ENCODE measurements at regions not wholly inside any gene's neighbourhood (a gene's known extent, or its start where the extent isn't known, plus 50 kb on each side); places are given as distances from the start of the nearest gene placed in this dataset.
"Not testable (repeated sequence)": the region's sequence is repeated elsewhere in the genome, so short reads cannot be mapped to it uniquely, and the experiment has no call there.

GRCh38 chr1:168826269-168826668 lies 97.3 kb upstream of the DPT start:
- no peak for DNase-seq (ENCODE audit: low spot score)

DNA sequence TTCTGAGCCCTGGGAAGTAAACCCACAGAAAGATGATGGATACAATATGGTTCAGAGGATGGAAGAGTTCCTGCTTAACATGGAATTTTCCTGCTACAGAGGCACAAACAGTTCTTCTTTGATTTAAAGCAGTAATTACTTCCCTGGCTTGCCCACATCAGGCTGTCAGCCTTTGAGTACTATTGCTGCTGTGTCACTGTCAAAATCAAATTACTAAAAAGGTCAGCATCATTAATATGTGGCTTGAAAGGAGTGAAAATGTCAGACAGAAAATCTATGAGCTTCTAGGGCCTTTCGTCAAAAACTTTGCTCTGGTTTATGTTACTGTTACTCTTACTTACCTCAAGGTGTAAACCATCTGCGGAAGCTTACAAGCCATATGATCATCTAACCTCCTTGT lies 98.6 kb upstream of the DPT start:
- no peak for DNase-seq (ENCODE audit: low spot score)

DNA sequence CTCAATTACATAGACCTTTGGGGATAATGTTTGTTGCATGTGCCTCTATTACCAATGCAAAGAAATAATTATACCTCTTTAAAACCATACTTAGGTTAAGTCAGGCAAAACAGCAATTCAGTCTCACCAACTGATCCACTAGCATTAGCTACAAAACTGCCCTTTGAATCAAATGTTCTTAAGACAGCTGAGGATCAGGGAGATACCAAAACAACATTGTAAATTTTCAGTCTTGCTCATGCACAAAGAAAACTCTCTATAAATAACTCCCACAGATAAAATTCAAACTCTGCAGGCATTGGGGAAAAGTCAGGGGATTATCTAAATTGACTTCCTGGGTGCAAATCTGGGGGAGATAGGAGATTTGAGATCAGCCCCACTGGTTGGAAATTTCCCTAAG lies 100.9 kb upstream of the DPT start:
- no peak for DNase-seq (ENCODE audit: low spot score)

DNA sequence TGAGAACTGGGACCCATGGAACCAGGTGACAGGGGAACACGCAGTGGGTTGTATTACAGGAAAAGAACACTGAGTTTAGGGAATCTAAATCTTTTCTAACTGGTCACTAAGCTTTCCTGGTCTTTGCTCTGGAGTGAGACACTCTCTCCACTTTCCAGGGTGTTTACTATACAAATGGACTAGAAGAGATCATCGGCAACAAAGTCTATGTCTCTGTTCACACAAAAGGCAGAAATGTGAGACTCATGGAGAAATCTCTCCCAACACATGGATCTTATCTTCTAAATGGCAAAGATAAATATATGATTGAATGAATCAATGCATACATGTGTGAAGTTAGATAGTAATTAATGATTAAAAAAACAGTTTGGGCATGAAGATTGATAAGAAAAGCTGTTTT lies 101.6 kb upstream of the DPT start:
- no peak for DNase-seq (ENCODE audit: low spot score)

GRCh38 chr1:168832661-168833060 lies 103.7 kb upstream of the DPT start:
- DNase-seq (ENCODE audit: low spot score) = no peak

- no peak for DNase-seq (ENCODE audit: low spot score)
Measured at GRCh38 chr1:168833362-168833761, 104.4 kb upstream of the DPT start.

GRCh38 chr1:168833801-168834224 lies 104.8 kb upstream of the DPT start:
- DNase-seq (ENCODE audit: low spot score) = no peak

- no peak for DNase-seq (ENCODE audit: low spot score)
Measured at GRCh38 chr1:168834225-168834872, 105.3 kb upstream of the DPT start.

GRCh38 chr1:168835176-168835575 lies 106.2 kb upstream of the DPT start:
- no peak for DNase-seq (ENCODE audit: low spot score)

DNA sequence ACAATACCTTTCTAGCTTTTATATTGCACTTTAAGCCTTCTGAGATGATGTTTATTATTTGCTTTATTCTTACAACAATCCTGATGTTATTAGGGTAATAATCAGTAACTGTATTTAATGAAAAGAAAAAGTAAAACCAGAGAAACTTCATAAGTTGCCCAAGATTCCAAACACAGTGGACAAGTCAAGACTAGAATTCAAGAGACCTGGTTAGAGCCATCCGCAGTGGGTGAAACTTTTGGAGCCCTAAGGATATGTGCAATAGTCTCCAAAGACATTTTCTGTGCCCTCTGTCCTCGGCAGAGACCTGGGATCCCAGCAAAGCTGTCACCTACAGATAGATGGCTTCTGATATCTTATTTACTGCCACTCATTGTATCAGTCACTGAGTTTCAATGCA lies 106.8 kb upstream of the DPT start:
- no peak for DNase-seq (ENCODE audit: low spot score)

GRCh38 chr1:168836469-168836868 lies 107.5 kb upstream of the DPT start:
- DNase-seq (ENCODE audit: low spot score) = no peak

DNA sequence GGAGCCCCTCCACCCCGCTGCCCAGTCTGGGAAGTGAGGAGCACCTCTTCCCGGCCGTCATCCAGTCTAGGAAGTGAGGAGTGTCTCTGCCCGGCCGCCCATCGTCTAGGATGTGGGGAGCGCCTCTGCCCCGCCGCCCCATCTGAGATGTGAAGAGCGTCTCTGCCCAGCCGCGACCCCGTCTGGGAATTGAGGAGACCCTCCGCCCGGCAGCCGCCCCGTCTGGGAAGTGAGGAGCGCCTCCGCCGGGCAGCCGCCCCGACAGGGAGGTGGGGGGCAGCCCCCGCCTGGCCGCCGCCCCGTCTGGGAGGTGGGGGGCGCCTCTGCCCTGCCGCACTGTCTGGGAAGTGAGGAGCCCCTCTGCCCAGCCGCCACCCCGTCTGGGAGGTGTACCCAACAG lies 108.2 kb upstream of the DPT start:
- not testable (repeated sequence) for DNase-seq (ENCODE audit: low spot score)

- no peak for DNase-seq (ENCODE audit: low spot score)
Measured at GRCh38 chr1:168842306-168842705, 113.3 kb upstream of the DPT start.

GRCh38 chr1:168842916-168843315 lies 113.9 kb upstream of the DPT start:
- no peak for DNase-seq (ENCODE audit: low spot score)

DNA sequence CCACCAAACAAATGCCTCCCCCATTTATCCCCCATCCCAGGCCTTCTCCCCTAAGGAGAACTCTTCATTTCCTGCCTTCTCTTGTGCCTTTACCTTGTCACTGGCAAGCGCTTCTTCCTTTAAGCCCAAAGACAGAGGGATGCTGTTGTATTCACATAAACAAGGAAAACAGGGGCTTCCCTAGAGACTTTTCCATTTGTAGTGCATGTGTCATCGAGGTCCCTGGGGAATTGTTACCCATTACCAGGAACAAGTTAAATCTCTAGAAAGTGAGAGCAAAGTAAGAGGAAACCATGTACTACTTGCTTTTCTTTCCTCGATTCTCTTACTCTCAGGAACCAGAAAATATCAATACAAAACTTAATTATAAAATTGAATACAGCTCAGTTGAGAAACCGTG lies 114.4 kb upstream of the DPT start:
- DNase-seq (ENCODE audit: low spot score) = no peak

DNA sequence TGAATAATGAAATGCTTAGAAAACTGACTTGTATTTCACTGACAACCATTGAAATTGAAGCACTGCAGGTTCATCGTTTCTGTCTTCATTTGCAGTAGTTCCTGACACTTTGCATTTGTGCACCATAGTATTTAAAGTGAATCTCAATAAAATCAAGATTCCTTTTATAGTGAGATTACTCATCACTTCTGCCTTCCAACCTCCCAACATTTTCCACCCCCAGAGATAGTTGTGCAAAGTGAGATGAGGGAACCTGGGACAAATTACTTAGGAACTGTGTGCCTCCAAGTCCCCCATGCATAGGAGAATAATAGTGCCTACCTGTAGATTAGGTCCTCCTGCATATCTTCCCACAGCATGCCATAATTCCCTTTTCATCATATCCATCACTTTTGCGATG lies 114.9 kb upstream of the DPT start:
- no peak for DNase-seq (ENCODE audit: low spot score)

DNA sequence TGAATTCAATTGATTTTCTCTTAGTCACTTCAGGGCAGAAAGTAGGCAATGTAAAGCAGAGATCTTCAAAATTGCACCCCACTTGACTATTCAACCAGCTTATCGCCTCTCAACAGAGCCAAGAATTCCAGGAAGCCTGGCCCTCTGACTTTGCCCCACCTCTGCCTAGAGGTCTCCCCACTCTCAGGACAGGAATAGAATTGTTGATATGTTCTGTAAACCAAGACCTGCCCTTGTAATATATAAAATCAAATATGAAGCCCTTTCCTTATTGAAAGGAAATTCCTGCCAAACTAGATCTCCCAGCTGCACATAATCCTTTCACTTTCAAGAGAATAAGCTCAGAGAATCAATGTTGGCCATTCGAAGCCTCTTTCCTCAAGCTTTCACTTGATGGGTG lies 116.1 kb upstream of the DPT start:
- no peak for DNase-seq (ENCODE audit: low spot score)

GRCh38 chr1:168848051-168848450 lies 119.0 kb upstream of the DPT start:
- no peak for DNase-seq (ENCODE audit: low spot score)

DNA sequence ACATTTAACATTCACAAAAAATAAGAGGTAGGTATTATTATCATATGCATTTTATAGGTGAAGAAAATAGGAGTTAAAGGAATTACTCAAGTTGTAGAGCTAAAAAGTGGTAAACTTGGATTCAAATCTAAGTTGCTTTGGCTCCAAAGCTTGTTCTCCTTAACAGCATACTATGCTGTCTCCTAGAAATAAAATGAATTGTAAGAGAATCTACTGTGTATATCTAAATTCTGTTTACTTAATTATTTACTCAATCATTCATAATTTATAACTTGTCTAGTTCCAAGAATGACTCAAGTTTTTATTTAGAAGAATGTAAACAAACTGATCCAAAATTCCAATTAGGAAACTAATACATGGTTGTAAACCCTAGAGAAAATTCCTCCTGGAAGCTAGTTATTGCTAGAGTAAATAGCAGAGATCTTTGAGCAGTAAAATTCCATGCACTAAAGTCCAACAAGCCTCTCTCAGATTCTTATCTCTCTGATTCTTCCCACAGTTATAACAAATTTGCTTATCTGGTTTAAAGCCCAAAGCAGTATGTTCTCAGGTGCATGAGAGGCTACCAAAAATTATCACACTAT lies 132.5 kb upstream of the DPT start:
- DNase-seq (ENCODE audit: low spot score) = no peak

DNA sequence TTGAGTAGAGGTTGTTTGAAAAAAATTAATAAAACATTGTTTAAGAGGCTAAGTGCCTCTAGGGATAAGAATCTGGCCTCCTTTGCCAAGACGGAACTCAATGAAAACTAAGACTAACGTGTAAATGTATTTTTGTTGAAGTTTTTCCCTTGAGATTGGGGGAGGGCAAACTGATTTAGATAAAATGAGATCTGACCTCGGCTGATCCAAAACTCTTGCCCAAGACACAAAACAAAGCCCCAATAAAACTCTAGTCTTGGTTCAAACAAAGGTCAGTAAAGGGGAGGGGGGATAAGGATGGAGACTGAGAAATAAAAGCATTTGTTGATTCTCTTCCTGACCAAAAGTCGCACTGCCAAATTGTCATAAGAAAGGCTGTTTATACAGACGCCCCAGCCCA lies 134.8 kb upstream of the DPT start:
- DNase-seq (ENCODE audit: low spot score) = no peak

GRCh38 chr1:168864266-168864665 lies 135.3 kb upstream of the DPT start:
- no peak for DNase-seq (ENCODE audit: low spot score)

DNA sequence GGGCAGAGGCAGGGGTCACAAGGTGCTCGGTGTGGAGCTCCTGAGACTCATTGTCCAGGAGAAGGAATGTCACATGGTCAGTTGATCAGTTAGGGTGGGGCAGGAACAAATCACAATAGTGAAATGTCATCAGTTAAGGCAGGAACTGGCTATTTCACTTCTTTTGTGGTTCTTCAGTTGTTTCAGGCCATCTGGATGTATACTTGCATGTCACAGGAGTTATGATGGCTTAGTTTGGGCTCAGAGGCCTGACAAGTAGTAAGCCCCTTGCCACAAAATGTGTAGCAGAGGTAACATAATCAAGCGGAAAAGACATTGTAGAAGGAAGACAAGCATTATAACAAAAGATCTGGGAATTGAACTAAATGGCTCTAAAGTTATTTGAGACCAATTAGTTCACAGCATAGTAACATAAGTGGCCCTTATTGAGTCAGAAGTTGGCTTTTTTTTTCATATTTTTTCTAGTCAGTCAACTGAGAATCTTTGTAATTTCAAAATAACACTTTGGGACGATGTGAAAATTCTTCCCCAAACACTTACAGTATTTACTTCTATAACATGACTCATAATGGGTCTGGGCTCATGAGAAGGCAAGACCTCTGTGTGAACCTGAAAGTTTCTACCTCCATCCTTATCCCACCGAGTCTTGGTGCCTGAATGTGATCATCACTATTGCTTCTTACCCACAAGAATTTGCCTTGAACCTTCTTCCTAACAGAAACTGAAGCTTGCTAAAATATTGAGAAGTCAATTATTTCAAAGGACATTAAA lies 137.0 kb upstream of the DPT start:
- no peak for DNase-seq (ENCODE audit: low spot score)

DNA sequence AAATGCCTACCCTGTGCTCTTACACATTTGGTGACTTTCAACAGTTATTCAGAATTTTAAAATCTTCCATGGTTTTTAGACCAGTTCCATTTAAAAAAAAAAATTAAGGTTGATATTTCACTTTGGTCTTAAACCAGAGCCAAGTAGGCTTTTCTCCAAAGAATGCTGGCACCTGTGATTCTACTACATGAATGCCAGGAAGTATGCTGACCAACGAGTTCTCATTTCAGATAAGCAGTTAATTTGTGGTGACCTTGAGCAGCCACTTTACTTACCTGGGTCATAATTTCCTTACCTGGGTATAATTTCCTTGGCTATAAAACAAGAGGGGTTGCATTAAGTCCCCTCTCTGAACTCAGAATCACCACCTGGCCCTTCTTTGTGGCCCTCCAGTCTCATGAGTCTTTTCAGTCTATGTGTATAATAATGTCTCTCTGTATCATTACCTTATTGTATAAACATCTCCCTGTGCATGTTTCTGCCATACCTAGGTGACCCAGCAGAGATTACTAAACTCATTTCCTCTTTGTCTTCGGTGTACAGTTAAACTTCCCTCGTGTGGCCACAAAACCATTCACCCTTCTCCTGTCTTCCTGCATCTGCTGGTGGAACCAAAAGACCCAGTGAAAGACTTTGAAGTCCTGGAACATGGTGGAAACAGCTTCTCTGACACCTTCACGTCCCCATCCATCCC lies 139.1 kb upstream of the DPT start:
- no peak for DNase-seq (ENCODE audit: low spot score)
